K562 (cell line): ENCODE measurements at regions not wholly inside any gene's neighbourhood (a gene's known extent, or its start where the extent isn't known, plus 50 kb on each side); places are given as distances from the start of the nearest gene placed in this dataset.

Experiments
- ATAC-seq: fragments of 200-7000 bp; cut with Tn5 transposase; 3 replicates; pipeline ENCODE4 v1.9.1; 2020; ENCODE audit warnings: moderate library complexity
- BruUV-seq: library from RNA; stranded (reverse); fragments of 400-500 nt; replicated peaks from 2 replicates; lab custom pipeline; 2021; lab: Mats Ljungman, UMichigan
- CTCF ChIA-PET: fragments of 300-600 bp; formaldehyde crosslinking; extraction: SDS; loops from one replicate; lab custom pipeline; 2021; ENCODE audit warnings: low intra/inter-chr PET ratio; lab: Yijun Ruan, JAX
- POLR2A ChIA-PET: fragments of 300-600, 350-650 bp; sonication (Branson Sonifier 250); formaldehyde crosslinking; extraction: SDS; loops from one replicate; lab custom pipeline; 2021; ENCODE audit warnings: antibody characterized with exemption, inconsistent platforms; lab: Yijun Ruan, JAX
- DNase-seq, 4 experiments: peaks; one replicate each; pipeline versions ENCODE4 v3.0.0 to v3.0.0-alpha.2; 2011 to 2018; ENCODE audit warnings: low spot score in 3 of 4, mixed read lengths in 3 of 4; ENCODE audit errors: extremely low read depth in 1 of 4
- FAIRE-seq: peaks from 2 replicates; lab custom pipeline; 2011; peaks lifted over from hg19 to GRCh38; lab: Jason Lieb, UNC
- H2AFZ ChIP-seq: 2 replicates; pipeline ENCODE4 v1.6.0; 2011; ENCODE audit warnings: low read depth, low read length, control low read depth, inconsistent platforms
- H3K27ac ChIP-seq: fragments of 200-600 bp; 3 replicates; pipeline ENCODE4 v1.8.0; 2011; ENCODE audit warnings: low read depth, mild to moderate bottlenecking, control low read depth, inconsistent platforms, low read length, moderate library complexity, mixed read lengths; ENCODE audit errors: extremely low read depth
- H3K27me3 ChIP-seq, 2 experiments: fragments of 300-600 bp in 1 of 2; 2 replicates in 1 of 2; 3 replicates in 1 of 2; pipeline versions ENCODE4 v1.6.0 to v1.8.0; 2011; ENCODE audit warnings: inconsistent platforms in 2 of 2, low read length in 2 of 2, mild to moderate bottlenecking in 1 of 2, mixed read lengths in 1 of 2, moderate library complexity in 1 of 2; ENCODE audit not compliant: control insufficient read depth in 2 of 2, insufficient read depth in 2 of 2
- H3K36me3 ChIP-seq: fragments of 300-600 bp; 3 replicates; pipeline ENCODE4 v1.8.0; 2011; ENCODE audit warnings: mild to moderate bottlenecking, low read length, inconsistent platforms; ENCODE audit not compliant: control insufficient read depth, insufficient read depth
- H3K4me1 ChIP-seq, 2 experiments: fragments of 200-600 bp in 1 of 2; replicated peaks in 1 of 2; 2 replicates in 1 of 2; 3 replicates in 1 of 2; pipeline versions ENCODE4 v1.5.1 to v1.8.0; 2011; ENCODE audit warnings: inconsistent platforms in 2 of 2, low read length in 2 of 2, mild to moderate bottlenecking in 1 of 2, mixed read lengths in 1 of 2, moderate library complexity in 1 of 2; ENCODE audit not compliant: control insufficient read depth in 2 of 2, insufficient read depth in 2 of 2
- H3K4me2 ChIP-seq: 2 replicates; pipeline ENCODE4 v1.6.1; 2011; ENCODE audit warnings: low read length, control low read depth, inconsistent platforms, mixed read lengths; ENCODE audit not compliant: insufficient read depth
- H3K4me3 ChIP-seq: fragments of 200-600 bp; sonication (generic), shearing (Covaris generic); 2 replicates; pipeline ENCODE4 v1.5.1; 2016; ENCODE audit warnings: control low read depth, inconsistent platforms
- H3K79me2 ChIP-seq: fragments of 200-600 bp; 3 replicates; pipeline ENCODE4 v1.8.0; 2011; ENCODE audit warnings: low read length, inconsistent platforms; ENCODE audit not compliant: control insufficient read depth, insufficient read depth
- H3K9ac ChIP-seq, 2 experiments: 2 replicates each; pipeline versions ENCODE4 v1.6.0 to v1.6.1; 2011; ENCODE audit warnings: low read depth in 2 of 2, low read length in 2 of 2, control low read depth in 1 of 2, inconsistent platforms in 1 of 2, mild to moderate bottlenecking in 1 of 2, mixed read lengths in 1 of 2; ENCODE audit not compliant: insufficient read depth in 1 of 2
- H3K9me1 ChIP-seq: one replicate; pipeline ENCODE4 v1.6.0; 2011; ENCODE audit warnings: inconsistent platforms, mild to moderate bottlenecking, low read length, moderate library complexity; ENCODE audit not compliant: control insufficient read depth, insufficient read depth
- H3K9me3 ChIP-seq: replicated peaks from 2 replicates; pipeline ENCODE4 v1.5.1; 2011; ENCODE audit warnings: low read depth, low read length, inconsistent platforms; ENCODE audit not compliant: control insufficient read depth, insufficient read depth
- H4K20me1 ChIP-seq: replicated peaks from 2 replicates; pipeline ENCODE4 v1.6.1; 2011; ENCODE audit warnings: low read length, inconsistent platforms, mixed read lengths; ENCODE audit not compliant: control insufficient read depth, insufficient read depth
- ASH1L ChIP-seq: fragments of 450-650 bp; IDR thresholded peaks from 2 replicates; pipeline ENCODE4 v1.6.1; 2018; ENCODE audit warnings: borderline replicate concordance, mild to moderate bottlenecking, low read depth; ENCODE audit not compliant: partially characterized antibody
- DNMT1 ChIP-seq: fragments of 450-650 bp; IDR thresholded peaks from 2 replicates; pipeline ENCODE4 v1.6.1; 2016; ENCODE audit warnings: antibody characterized with exemption, mild to moderate bottlenecking
- FOXA1 ChIP-seq: fragments of 450-650 bp; IDR thresholded peaks from 2 replicates; pipeline ENCODE4 v1.6.1; 2016; ENCODE audit warnings: mild to moderate bottlenecking, borderline replicate concordance
- HDAC3 ChIP-seq: fragments of 450-650 bp; IDR thresholded peaks from 2 replicates; pipeline ENCODE4 v1.6.1; 2018; ENCODE audit warnings: borderline replicate concordance, mild to moderate bottlenecking, moderate library complexity; ENCODE audit not compliant: partially characterized antibody
- HDAC6 ChIP-seq: IDR thresholded peaks from 2 replicates; pipeline ENCODE4 v1.6.1; 2012; ENCODE audit warnings: low read depth, mild to moderate bottlenecking, control low read depth, inconsistent platforms, low read length, moderate library complexity
- PCBP1 ChIP-seq: fragments of 200-400 bp; formaldehyde crosslinking; IDR thresholded peaks from 2 replicates; pipeline ENCODE4 v1.6.1; 2018; ENCODE audit warnings: mild to moderate bottlenecking, low read depth, low read length; ENCODE audit not compliant: poor library complexity, severe bottlenecking
- PHB ChIP-seq: fragments of 250-450 bp; sonication (Bioruptor Pico); IDR thresholded peaks from 2 replicates; pipeline ENCODE4 v1.5.0; 2021
- PHB2 ChIP-seq: fragments of 450-650 bp; IDR thresholded peaks from 2 replicates; pipeline ENCODE4 v1.6.1; 2017; ENCODE audit warnings: low read depth
- RAD21 ChIP-seq, 2 experiments: fragments of 250-450 bp in 1 of 2; fragments of 450-650 bp in 1 of 2; sonication (Bioruptor Pico) in 1 of 2; formaldehyde crosslinking in 1 of 2; IDR thresholded peaks in 1 of 2; conservative IDR thresholded peaks in 1 of 2; 2 replicates each; pipeline versions ENCODE4 v1.4.0 to v1.8.0; 2020 to 2022; ENCODE audit warnings: mild to moderate bottlenecking in 2 of 2, moderate library complexity in 1 of 2
- ZNF121 ChIP-seq: sonication (generic); formaldehyde crosslinking; conservative IDR thresholded peaks from 2 replicates; pipeline ENCODE4 v1.8.0; 2022; ENCODE audit warnings: missing genetic modification reagents
- ZNF133 ChIP-seq: fragments of 250-450 bp; sonication (Bioruptor Pico); IDR thresholded peaks from 2 replicates; pipeline ENCODE4 v1.4.0; 2020; ENCODE audit warnings: mild to moderate bottlenecking
- WGBS: fragments of 100-300 bp; shearing (Covaris generic); methylation state at CpG from one replicate; pipeline ENCODE4 v1.1.6; 2016; ENCODE audit warnings: low coverage, mixed read lengths; ENCODE audit not compliant: insufficient coverage; ENCODE audit errors: missing lambda C conversion rate; 5-methylcytosine and 5-hydroxymethylcytosine counted together
- in situ Hi-C: fragments of 300-500 bp; cut with MboI; formaldehyde crosslinking; loops from 4 replicates; pipeline ENCODE4 v1.15.0; 2018; ENCODE audit warnings: inconsistent platforms, mixed read lengths
- intact Hi-C: fragments of 100-400 bp; cut with micrococcal nuclease; formaldehyde crosslinking; loops from 2 replicates; pipeline ENCODE4 v1.14.2; 2022
- TF ChIP-seq, protein P1 (sequence below): IDR thresholded peaks from 2 replicates; pipeline ENCODE4 v1.6.1; 2012; ENCODE audit warnings: low read depth, low read length, improper control_type of control experiment, borderline replicate concordance
- TF ChIP-seq, protein P2 (sequence below): fragments of 450-650 bp; IDR thresholded peaks from 2 replicates; pipeline ENCODE4 v1.6.1; 2018; ENCODE audit not compliant: partially characterized antibody

DNA sequence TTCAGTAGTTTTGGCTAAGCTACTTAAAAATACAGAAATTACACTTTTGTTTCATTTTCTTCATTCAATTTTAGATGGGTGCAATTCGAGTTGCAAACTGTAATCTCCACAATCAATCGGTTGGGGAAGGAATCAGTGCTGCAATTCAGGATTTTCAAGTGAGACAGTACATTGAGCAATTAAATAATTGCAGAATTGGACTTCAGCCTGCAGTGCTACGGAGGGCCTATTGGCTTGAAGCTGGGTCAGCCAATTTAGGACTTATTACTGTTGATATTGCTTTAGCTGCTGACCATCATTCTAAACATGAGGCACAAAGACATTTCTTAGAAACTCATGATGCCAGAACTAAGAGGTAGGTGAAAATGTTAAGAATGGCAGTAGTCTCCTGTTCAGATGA is 77.7 kb downstream of the BLTP1 start:
- intact Hi-C loops: loop anchor here (10.0 kb wide), 1 partner anchor 225 kb away; no protein-coding TSS in a partner anchor
- H3K27ac ChIP-seq: no peak overlapping the region
- WGBS: 38% methylated on average over 3 of the region's 3 CpGs
- H3K79me2 ChIP-seq: no peaks in the 10 kb centered on the region
- ChIA-PET POLR2A (interaction anchor here (0.6 to 0.7 kb wide), 2 partner anchors 11 to 49 kb away, joined by 3 read pairs; no protein-coding TSS in a partner anchor), CTCF (no interaction called here)
- no TSS peak for BruUV-seq
- H3K36me3 ChIP-seq: peaks cover 9% of the 10 kb centered on the region
- no peaks in the 10 kb centered on the region for H4K20me1 ChIP-seq
- in situ Hi-C loops: no loop called here
- no peak for TF ChIP-seq ZNF121
- no peak for TF ChIP-seq ASH1L
- TF ChIP-seq, protein P1, sequence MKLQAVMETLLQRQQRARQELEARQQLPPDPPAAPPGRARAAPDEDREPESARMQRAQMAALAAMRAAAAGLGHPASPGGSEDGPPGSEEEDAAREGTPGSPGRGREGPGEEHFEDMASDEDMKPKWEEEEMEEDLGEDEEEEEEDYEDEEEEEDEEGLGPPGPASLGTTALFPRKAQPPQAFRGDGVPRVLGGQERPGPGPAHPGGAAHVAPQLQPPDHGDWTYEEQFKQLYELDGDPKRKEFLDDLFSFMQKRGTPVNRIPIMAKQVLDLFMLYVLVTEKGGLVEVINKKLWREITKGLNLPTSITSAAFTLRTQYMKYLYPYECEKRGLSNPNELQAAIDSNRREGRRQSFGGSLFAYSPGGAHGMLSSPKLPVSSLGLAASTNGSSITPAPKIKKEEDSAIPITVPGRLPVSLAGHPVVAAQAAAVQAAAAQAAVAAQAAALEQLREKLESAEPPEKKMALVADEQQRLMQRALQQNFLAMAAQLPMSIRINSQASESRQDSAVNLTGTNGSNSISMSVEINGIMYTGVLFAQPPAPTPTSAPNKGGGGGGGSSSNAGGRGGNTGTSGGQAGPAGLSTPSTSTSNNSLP: no peak
- no peak for TF ChIP-seq PHB2
- no peak for TF ChIP-seq PCBP1
- TF ChIP-seq HDAC3: no peak
- no peak for TF ChIP-seq ZNF133 (CRISPR knock-in tag)
- TF ChIP-seq DNMT1: no peak
- no peak for TF ChIP-seq FOXA1
- TF ChIP-seq PHB (CRISPR knock-in tag): no peak
- TF ChIP-seq HDAC6: no peak
- no peak for TF ChIP-seq RAD21 (CRISPR knock-in tag; conservative IDR thresholded peaks at IDR 0.05 in 1 of 2, IDR thresholded peaks at IDR 0.05 in 1 of 2)
- TF ChIP-seq, protein P2, sequence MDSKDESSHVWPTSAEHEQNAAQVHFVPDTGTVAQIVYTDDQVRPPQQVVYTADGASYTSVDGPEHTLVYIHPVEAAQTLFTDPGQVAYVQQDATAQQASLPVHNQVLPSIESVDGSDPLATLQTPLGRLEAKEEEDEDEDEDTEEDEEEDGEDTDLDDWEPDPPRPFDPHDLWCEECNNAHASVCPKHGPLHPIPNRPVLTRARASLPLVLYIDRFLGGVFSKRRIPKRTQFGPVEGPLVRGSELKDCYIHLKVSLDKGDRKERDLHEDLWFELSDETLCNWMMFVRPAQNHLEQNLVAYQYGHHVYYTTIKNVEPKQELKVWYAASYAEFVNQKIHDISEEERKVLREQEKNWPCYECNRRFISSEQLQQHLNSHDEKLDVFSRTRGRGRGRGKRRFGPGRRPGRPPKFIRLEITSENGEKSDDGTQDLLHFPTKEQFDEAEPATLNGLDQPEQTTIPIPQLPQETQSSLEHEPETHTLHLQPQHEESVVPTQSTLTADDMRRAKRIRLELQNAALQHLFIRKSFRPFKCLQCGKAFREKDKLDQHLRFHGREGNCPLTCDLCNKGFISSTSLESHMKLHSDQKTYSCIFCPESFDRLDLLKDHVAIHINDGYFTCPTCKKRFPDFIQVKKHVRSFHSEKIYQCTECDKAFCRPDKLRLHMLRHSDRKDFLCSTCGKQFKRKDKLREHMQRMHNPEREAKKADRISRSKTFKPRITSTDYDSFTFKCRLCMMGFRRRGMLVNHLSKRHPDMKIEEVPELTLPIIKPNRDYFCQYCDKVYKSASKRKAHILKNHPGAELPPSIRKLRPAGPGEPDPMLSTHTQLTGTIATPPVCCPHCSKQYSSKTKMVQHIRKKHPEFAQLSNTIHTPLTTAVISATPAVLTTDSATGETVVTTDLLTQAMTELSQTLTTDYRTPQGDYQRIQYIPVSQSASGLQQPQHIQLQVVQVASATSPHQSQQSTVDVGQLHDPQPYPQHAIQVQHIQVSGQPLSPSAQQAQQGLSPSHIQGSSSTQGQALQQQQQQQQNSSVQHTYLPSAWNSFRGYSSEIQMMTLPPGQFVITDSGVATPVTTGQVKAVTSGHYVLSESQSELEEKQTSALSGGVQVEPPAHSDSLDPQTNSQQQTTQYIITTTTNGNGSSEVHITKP: no peak
- no peaks in the 10 kb centered on the region for H3K9me3 ChIP-seq
- no peaks in the 10 kb centered on the region for H3K4me1 ChIP-seq
- no peaks in the 10 kb centered on the region for H3K27me3 ChIP-seq
- no peak for ATAC-seq
- H3K9me1 ChIP-seq: no peaks in the 10 kb centered on the region
- H3K4me3 ChIP-seq: no peak overlapping the region
- no peak overlapping the region for H3K4me2 ChIP-seq
- no peak for FAIRE-seq
- no peak for DNase-seq
- H2AFZ ChIP-seq: no peak overlapping the region
- no peak overlapping the region for H3K9ac ChIP-seq
